ENCODE measurements at regions not wholly inside any gene's neighbourhood (a gene's known extent, or its start where the extent isn't known, plus 50 kb on each side); places are given as distances from the start of the nearest gene placed in this dataset.

- Histone ChIP-seq H3F3A (ENCODE audit: insufficient read depth, low read depth) (no peaks in the 10 kb centered on the region), H3K4me3 (no peak overlapping the region), H3K9me3 (ENCODE audit: insufficient read depth, low read depth) (no peaks in the 10 kb centered on the region), H3K9me2 (ENCODE audit: insufficient read depth) (no peaks in the 10 kb centered on the region), H3K27me3 (ENCODE audit: insufficient read depth, low read depth) (no peaks in the 10 kb centered on the region), H2AFZ (no peak overlapping the region), H3K79me2 (ENCODE audit: low read depth) (no peaks in the 10 kb centered on the region), H3K36me3 (ENCODE audit: low read depth) (no peaks in the 10 kb centered on the region), H3K4me1 (replicated peaks; ENCODE audit: insufficient read depth) (no peaks in the 10 kb centered on the region), H3K27ac (no peak overlapping the region), H4K20me1 (ENCODE audit: insufficient read depth) (no peaks in the 10 kb centered on the region), H3K4me2 (no peak overlapping the region)
- CTCF ChIA-PET, result no interaction called here
- POLR2A ChIA-PET (ENCODE audit: unreplicated experiment), result no interaction called here
- TF ChIP-seq EZH2 (IDR thresholded peaks at IDR 0.05; ENCODE audit: low read depth), result no peak
- TF ChIP-seq, protein P1, sequence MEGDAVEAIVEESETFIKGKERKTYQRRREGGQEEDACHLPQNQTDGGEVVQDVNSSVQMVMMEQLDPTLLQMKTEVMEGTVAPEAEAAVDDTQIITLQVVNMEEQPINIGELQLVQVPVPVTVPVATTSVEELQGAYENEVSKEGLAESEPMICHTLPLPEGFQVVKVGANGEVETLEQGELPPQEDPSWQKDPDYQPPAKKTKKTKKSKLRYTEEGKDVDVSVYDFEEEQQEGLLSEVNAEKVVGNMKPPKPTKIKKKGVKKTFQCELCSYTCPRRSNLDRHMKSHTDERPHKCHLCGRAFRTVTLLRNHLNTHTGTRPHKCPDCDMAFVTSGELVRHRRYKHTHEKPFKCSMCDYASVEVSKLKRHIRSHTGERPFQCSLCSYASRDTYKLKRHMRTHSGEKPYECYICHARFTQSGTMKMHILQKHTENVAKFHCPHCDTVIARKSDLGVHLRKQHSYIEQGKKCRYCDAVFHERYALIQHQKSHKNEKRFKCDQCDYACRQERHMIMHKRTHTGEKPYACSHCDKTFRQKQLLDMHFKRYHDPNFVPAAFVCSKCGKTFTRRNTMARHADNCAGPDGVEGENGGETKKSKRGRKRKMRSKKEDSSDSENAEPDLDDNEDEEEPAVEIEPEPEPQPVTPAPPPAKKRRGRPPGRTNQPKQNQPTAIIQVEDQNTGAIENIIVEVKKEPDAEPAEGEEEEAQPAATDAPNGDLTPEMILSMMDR (conservative IDR thresholded peaks at IDR 0.05), result no peak
- DNase-seq, result no peak
- intact Hi-C loops (cut with micrococcal nuclease; ENCODE audit: unreplicated experiment), result no loop called here
- no TSS peak for BruUV-seq (replicated peaks)
Observed at GRCh38 chr5:20347334-20347733, 359.3 kb upstream of the CDH18 start.

- Histone ChIP-seq H3K9me2 (ENCODE audit: insufficient read depth) (no peaks in the 10 kb centered on the region), H3F3A (ENCODE audit: insufficient read depth, low read depth) (no peaks in the 10 kb centered on the region), H3K4me1 (replicated peaks; ENCODE audit: insufficient read depth) (no peaks in the 10 kb centered on the region), H2AFZ (no peak overlapping the region), H3K36me3 (ENCODE audit: low read depth) (no peaks in the 10 kb centered on the region), H3K9me3 (ENCODE audit: insufficient read depth, low read depth) (no peaks in the 10 kb centered on the region), H3K27ac (no peak overlapping the region), H3K4me2 (no peak overlapping the region), H3K27me3 (ENCODE audit: insufficient read depth, low read depth) (no peaks in the 10 kb centered on the region), H4K20me1 (ENCODE audit: insufficient read depth) (no peaks in the 10 kb centered on the region), H3K79me2 (ENCODE audit: low read depth) (no peaks in the 10 kb centered on the region), H3K4me3 (no peak overlapping the region)
- TF ChIP-seq EZH2 (IDR thresholded peaks at IDR 0.05; ENCODE audit: low read depth), result no peak
- TF ChIP-seq, protein P1 (conservative IDR thresholded peaks at IDR 0.05), result no peak
- ChIA-PET CTCF (interaction anchor here (1.2 kb wide), 1 partner anchor 232 kb away, joined by 3 read pairs; no protein-coding TSS in a partner anchor), POLR2A (ENCODE audit: unreplicated experiment) (no interaction called here)
- intact Hi-C loops (cut with micrococcal nuclease; ENCODE audit: unreplicated experiment), result no loop called here
- no peak for DNase-seq
- BruUV-seq (replicated peaks), result no TSS peak
Observed at GRCh38 chr5:20340126-20340525, 352.1 kb upstream of the CDH18 start.

GRCh38 chr5:20335978-20336377, 348.0 kb upstream of the CDH18 start:
- ChIA-PET CTCF (no interaction called here), POLR2A (ENCODE audit: unreplicated experiment) (interaction anchor here (0.6 kb wide), 1 partner anchor 43 kb away, joined by 4 read pairs; no protein-coding TSS in a partner anchor)
- Histone ChIP-seq H3K4me1 (replicated peaks; ENCODE audit: insufficient read depth) (no peaks in the 10 kb centered on the region), H2AFZ (no peak overlapping the region), H3K79me2 (ENCODE audit: low read depth) (no peaks in the 10 kb centered on the region), H3K27me3 (ENCODE audit: insufficient read depth, low read depth) (no peaks in the 10 kb centered on the region), H3K9me3 (ENCODE audit: insufficient read depth, low read depth) (no peaks in the 10 kb centered on the region), H3K4me3 (no peak overlapping the region), H3K27ac (no peak overlapping the region), H3K4me2 (no peak overlapping the region), H3F3A (ENCODE audit: insufficient read depth, low read depth) (no peaks in the 10 kb centered on the region), H3K36me3 (ENCODE audit: low read depth) (no peaks in the 10 kb centered on the region), H4K20me1 (ENCODE audit: insufficient read depth) (no peaks in the 10 kb centered on the region), H3K9me2 (ENCODE audit: insufficient read depth) (no peaks in the 10 kb centered on the region)
- peak in 1 of 2 experiments; percentile 14 for DNase-seq
- BruUV-seq (replicated peaks), result no TSS peak
- intact Hi-C loops (cut with micrococcal nuclease; ENCODE audit: unreplicated experiment), result loop anchor here (1.0 kb wide), 2 partner anchors 33 to 43 kb away; no protein-coding TSS in a partner anchor
- no peak for TF ChIP-seq EZH2 (IDR thresholded peaks at IDR 0.05; ENCODE audit: low read depth)
- TF ChIP-seq, protein P1 (conservative IDR thresholded peaks at IDR 0.05), result peak; percentile 40; the same call in 1 of the 2 replicates

Data from PC-9 (cell line).